NB4 (cell line): ENCODE measurements at regions not wholly inside any gene's neighbourhood (a gene's known extent, or its start where the extent isn't known, plus 50 kb on each side); places are given as distances from the start of the nearest gene placed in this dataset.

Experiments
- DNase-seq: peaks from one replicate; pipeline ENCODE4 v3.0.0; 2010; ENCODE audit warnings: low read depth
- H3K4me3 ChIP-seq: one replicate; pipeline ENCODE4 v1.5.1; 2011; ENCODE audit warnings: mild to moderate bottlenecking, low read depth, low read length, moderate library complexity
- CTCF ChIP-seq: IDR thresholded peaks from one replicate; pipeline ENCODE4 v1.5.1; 2012; ENCODE audit warnings: low read depth, low read length
- MAX ChIP-seq: IDR thresholded peaks from 2 replicates; pipeline ENCODE4 v1.6.1; 2011; ENCODE audit warnings: low read depth, low read length
- MYC ChIP-seq: IDR thresholded peaks from 2 replicates; pipeline ENCODE4 v1.6.1; 2011; ENCODE audit warnings: low read depth, low read length
- POLR2A ChIP-seq: IDR thresholded peaks from 2 replicates; pipeline ENCODE4 v1.6.1; 2011; ENCODE audit warnings: mild to moderate bottlenecking; ENCODE audit not compliant: insufficient read length; ENCODE audit errors: extremely low read depth

DNA sequence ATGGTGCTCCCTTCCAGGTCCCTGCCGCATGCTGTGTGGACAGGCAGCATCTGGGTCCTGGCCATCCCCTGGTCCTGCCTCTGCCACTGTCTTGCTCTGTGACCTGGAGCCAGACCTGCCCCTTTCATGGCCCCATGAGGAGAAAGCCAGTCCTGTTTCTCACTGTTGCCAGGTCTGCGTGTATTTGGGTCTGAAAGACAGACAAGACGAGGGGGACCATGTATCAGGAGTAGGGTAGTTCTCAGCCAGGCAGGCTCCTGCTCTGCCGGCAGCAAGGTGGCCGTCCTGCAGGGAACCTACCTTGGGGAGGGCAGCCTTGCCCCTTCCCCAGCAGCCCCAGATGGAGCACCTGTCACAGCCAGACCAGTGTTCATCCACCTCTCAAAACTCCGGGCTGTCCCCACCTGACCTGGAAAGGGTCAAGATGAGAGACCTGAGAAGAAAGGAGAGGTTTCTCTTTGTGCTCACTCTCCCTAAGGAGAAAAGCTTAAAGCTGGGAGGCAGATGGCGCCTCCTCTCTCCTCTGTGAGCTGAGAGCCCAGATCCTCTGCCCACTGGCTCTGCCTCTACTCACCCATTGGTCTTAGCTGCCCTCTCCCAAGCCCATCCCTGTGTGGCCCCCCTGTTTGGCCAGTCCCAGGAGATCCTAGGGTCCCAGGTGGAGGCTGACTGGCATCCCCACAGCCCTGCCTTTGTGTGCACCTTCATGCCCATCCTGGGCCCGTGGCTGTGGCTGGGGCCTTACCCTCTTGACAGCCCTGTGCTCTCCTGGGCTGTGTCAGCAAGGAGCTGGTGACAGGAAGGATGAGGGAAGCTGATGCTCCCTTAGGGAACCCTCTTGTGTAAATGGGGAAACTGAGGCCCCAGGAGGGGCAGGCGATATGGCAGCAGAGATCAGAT, 116.1 kb upstream of the PCBD1 start:
- no peak for TF ChIP-seq MAX
- TF ChIP-seq CTCF, result no peak
- no peak for TF ChIP-seq POLR2A
- no peak for TF ChIP-seq MYC
- no peak overlapping the region for H3K4me3 ChIP-seq
- DNase-seq, result no peak

GRCh38 chr10:71005337-71006305, 117.3 kb upstream of the PCBD1 start:
- H3K4me3 ChIP-seq, result no peak overlapping the region
- DNase-seq, result no peak
- TF ChIP-seq MYC, result no peak

DNA sequence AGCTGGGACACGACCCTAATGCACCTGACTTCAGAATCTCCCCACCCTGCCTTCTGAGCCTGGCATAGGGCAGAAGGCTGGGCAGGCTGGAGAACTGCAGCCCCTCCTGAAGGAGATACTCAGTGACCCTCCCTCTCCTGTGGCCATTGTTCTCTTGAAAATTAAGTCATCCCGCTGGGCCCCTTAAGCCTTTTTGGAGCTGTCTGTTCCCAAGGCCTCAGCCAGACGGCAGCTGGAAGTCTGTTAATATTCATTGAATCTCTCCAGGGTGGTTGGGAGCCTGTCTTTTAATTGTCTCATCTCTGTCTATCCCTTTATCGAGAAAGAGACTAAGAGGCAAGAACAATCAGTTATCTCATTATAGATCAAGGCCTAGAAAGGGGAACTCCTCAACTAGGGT, 118.1 kb upstream of the PCBD1 start:
- no peak for DNase-seq
- TF ChIP-seq CTCF (no peak), MAX (no peak), MYC (no peak), POLR2A (no peak)
- no peak overlapping the region for H3K4me3 ChIP-seq

- TF ChIP-seq MAX (no peak), MYC (no peak), POLR2A (no peak), CTCF (no peak)
Observed at GRCh38 chr10:71007516-71007915, 119.2 kb upstream of the PCBD1 start.

GRCh38 chr10:71008150-71008549, 119.8 kb upstream of the PCBD1 start:
- TF ChIP-seq CTCF (no peak), POLR2A (no peak), MYC (no peak), MAX (no peak)
- DNase-seq, result no peak
- no peak overlapping the region for H3K4me3 ChIP-seq

More at GRCh38 chr10:71007516-71007915, 119.2 kb upstream of the PCBD1 start:
- no peak overlapping the region for H3K4me3 ChIP-seq
- no peak for DNase-seq

DNA sequence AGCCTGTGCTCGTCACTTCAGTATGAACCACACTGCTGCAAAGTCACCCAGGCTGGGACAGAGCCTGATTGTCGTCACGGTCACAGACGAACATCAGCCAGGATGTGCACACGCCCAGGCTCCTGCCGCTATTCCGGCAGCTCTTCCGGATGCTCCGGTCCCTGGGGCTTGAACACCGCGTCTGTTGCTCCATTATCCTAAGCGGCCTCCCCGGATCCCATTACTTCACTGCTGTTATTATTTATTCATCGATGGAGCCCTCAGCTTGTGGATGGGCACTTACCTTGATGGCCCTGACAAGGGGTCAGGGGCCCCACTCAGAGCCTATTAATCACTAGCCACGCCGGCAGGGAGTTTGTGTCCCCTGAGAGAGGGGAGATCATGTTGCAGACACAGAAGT, 120.8 kb upstream of the PCBD1 start:
- DNase-seq, result no peak
- TF ChIP-seq MYC (no peak), MAX (no peak), CTCF (no peak), POLR2A (no peak)
- H3K4me3 ChIP-seq, result no peak overlapping the region
